Keratinocyte (primary cell): ENCODE measurements at regions not wholly inside any gene's neighbourhood (a gene's known extent, or its start where the extent isn't known, plus 50 kb on each side); places are given as distances from the start of the nearest gene placed in this dataset.

Experiments
- DNase-seq: peaks from one replicate; pipeline ENCODE4 v3.0.0-alpha.2; 2011; ENCODE audit warnings: low read depth, missing footprints, low spot score
- FAIRE-seq: peaks from 2 replicates; lab custom pipeline; 2011; peaks lifted over from hg19 to GRCh38; lab: Jason Lieb, UNC
- H2AFZ ChIP-seq: 2 replicates; pipeline ENCODE4 v1.6.0; 2012; ENCODE audit warnings: low read length, control low read depth, inconsistent platforms; ENCODE audit not compliant: control insufficient read depth
- H3K27ac ChIP-seq: 2 replicates; pipeline ENCODE4 v1.5.1; 2011; ENCODE audit warnings: low read length; ENCODE audit not compliant: control insufficient read depth, insufficient read depth
- H3K27me3 ChIP-seq: 3 replicates; pipeline ENCODE4 v1.6.0; 2011; ENCODE audit warnings: low read length; ENCODE audit not compliant: control insufficient read depth, insufficient read depth; ENCODE audit errors: extremely low read depth
- H3K36me3 ChIP-seq, 2 experiments: 2 replicates in 1 of 2; 3 replicates in 1 of 2; pipeline ENCODE4 v1.5.1; 2011; ENCODE audit warnings: low read length in 2 of 2, mild to moderate bottlenecking in 1 of 2; ENCODE audit not compliant: control insufficient read depth in 2 of 2, insufficient read depth in 2 of 2; ENCODE audit errors: extremely low read depth in 1 of 2
- H3K4me1 ChIP-seq: 3 replicates; pipeline ENCODE4 v1.5.1; 2011; ENCODE audit warnings: low read length; ENCODE audit not compliant: control insufficient read depth, insufficient read depth; ENCODE audit errors: extremely low read depth
- H3K4me2 ChIP-seq: 3 replicates; pipeline ENCODE4 v1.6.0; 2011; ENCODE audit warnings: low read depth, low read length; ENCODE audit not compliant: control insufficient read depth, insufficient read depth; ENCODE audit errors: extremely low read depth
- H3K4me3 ChIP-seq, 3 experiments: fragments of 200-600 bp in 1 of 3; sonication (generic) in 1 of 3; 2 replicates in 2 of 3; 3 replicates in 1 of 3; pipeline ENCODE4 v1.5.1; 2011 to 2016; ENCODE audit warnings: low read length in 3 of 3, mild to moderate bottlenecking in 3 of 3, control low read depth in 2 of 3, inconsistent platforms in 1 of 3, low read depth in 1 of 3, mixed read lengths in 1 of 3, mixed run types in 1 of 3, moderate library complexity in 1 of 3; ENCODE audit not compliant: control insufficient read depth in 2 of 3, insufficient read depth in 2 of 3; ENCODE audit errors: extremely low read depth in 1 of 3
- H3K79me2 ChIP-seq: 2 replicates; pipeline ENCODE4 v1.6.0; 2012; ENCODE audit warnings: low read length; ENCODE audit not compliant: control insufficient read depth, insufficient read depth
- H3K9ac ChIP-seq: 3 replicates; pipeline ENCODE4 v1.6.0; 2011; ENCODE audit warnings: low read length; ENCODE audit not compliant: control insufficient read depth, insufficient read depth; ENCODE audit errors: extremely low read depth
- H3K9me1 ChIP-seq: 3 replicates; pipeline ENCODE4 v1.6.0; 2011; ENCODE audit warnings: low read length; ENCODE audit not compliant: control insufficient read depth, insufficient read depth; ENCODE audit errors: extremely low read depth
- H3K9me3 ChIP-seq: 2 replicates; pipeline ENCODE4 v1.5.1; 2012; ENCODE audit warnings: low read depth, low read length; ENCODE audit not compliant: control insufficient read depth
- H4K20me1 ChIP-seq: 3 replicates; pipeline ENCODE4 v1.6.0; 2011; ENCODE audit warnings: low read length; ENCODE audit not compliant: control insufficient read depth, insufficient read depth; ENCODE audit errors: extremely low read depth
- EZH2 ChIP-seq: IDR thresholded peaks from one replicate; pipeline ENCODE4 v1.6.1; 2012; ENCODE audit warnings: inconsistent platforms, mild to moderate bottlenecking, low read length, moderate library complexity
- dilution Hi-C: fragments of 300-500 bp; cut with MboI; formaldehyde crosslinking; loops from one replicate; pipeline ENCODE4 v1.7.0; 2020; ENCODE audit warnings: low sequenced_read_pairs; ENCODE audit not compliant: extremely low pct_ligation_motif_present
- TF ChIP-seq, protein P1 (sequence below), 3 experiments: IDR thresholded peaks in 1 of 3; conservative IDR thresholded peaks in 1 of 3; optimal IDR thresholded peaks in 1 of 3; 2 replicates in 2 of 3; 3 replicates in 1 of 3; pipeline versions ENCODE3 to v1.5.1; 2011; ENCODE audit warnings: low read length in 3 of 3, mild to moderate bottlenecking in 3 of 3, moderate library complexity in 2 of 3, control low read depth in 1 of 3, inconsistent platforms in 1 of 3; ENCODE audit not compliant: insufficient read depth in 2 of 3; ENCODE audit errors: extremely low read depth in 1 of 3

DNA sequence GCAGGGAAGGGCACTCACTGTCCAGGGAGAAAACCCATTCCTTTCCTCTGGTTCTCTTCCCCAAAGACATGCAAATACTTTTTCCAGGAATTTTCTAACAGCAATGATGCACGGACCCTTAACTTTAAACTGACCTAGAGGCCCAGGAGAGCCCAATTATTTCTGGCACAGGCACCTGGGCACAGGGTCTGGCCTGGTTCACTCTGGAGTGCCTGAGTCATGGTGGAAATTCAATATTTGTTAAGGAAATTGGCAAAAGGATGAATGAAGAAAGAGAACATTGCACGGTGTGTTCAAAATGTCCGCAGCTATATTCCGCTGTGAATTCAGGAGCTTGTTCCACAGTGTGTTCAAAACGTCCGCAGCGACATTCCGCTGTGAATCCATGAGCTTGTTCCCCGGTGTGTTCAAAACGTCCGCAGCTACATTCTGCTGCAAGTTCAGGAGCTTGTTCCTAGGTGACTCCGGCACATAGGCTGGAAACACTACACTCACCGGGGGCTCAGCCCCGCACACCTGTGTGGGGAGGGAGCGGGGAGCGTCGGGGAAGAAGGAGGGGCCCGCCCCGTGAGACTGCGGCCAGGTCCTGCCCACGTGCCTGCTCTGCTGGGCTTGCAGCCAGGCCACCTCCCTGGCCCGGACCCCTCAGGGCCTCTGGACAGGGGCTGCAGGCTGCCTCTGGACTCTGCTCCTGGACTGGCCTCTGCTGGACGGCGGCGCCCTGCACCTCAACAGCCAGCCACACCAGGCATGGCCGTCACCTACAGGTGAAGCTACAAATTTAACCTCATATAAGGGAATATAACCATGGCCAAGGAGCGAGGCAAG lies 72.0 kb upstream of the FAM20C start:
- H3K9ac ChIP-seq = no peak overlapping the region
- H3K4me2 ChIP-seq = no peak overlapping the region
- H2AFZ ChIP-seq = no peak overlapping the region
- H3K27me3 ChIP-seq = peaks cover 43% of the 10 kb centered on the region
- dilution Hi-C loops = no loop called here
- no peaks in the 10 kb centered on the region for H3K9me1 ChIP-seq
- FAIRE-seq = no peak
- no peaks in the 10 kb centered on the region for H3K79me2 ChIP-seq
- no peaks in the 10 kb centered on the region for H3K36me3 ChIP-seq
- no peak for DNase-seq
- H4K20me1 ChIP-seq = no peaks in the 10 kb centered on the region
- H3K9me3 ChIP-seq = no peaks in the 10 kb centered on the region
- H3K4me3 ChIP-seq = no peak overlapping the region
- TF ChIP-seq, protein P1, sequence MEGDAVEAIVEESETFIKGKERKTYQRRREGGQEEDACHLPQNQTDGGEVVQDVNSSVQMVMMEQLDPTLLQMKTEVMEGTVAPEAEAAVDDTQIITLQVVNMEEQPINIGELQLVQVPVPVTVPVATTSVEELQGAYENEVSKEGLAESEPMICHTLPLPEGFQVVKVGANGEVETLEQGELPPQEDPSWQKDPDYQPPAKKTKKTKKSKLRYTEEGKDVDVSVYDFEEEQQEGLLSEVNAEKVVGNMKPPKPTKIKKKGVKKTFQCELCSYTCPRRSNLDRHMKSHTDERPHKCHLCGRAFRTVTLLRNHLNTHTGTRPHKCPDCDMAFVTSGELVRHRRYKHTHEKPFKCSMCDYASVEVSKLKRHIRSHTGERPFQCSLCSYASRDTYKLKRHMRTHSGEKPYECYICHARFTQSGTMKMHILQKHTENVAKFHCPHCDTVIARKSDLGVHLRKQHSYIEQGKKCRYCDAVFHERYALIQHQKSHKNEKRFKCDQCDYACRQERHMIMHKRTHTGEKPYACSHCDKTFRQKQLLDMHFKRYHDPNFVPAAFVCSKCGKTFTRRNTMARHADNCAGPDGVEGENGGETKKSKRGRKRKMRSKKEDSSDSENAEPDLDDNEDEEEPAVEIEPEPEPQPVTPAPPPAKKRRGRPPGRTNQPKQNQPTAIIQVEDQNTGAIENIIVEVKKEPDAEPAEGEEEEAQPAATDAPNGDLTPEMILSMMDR (optimal IDR thresholded peaks at IDR 0.05 in 1 of 3, IDR thresholded peaks at IDR 0.05 in 1 of 3, conservative IDR thresholded peaks at IDR 0.05 in 1 of 3; ENCODE audit: extremely low read depth in 1 of 3, insufficient read depth in 2 of 3, low read length in 3 of 3) = no peak
- TF ChIP-seq EZH2 = peak; percentile 5
- no peaks in the 10 kb centered on the region for H3K4me1 ChIP-seq
- H3K27ac ChIP-seq = no peak overlapping the region

- no peaks in the 10 kb centered on the region for H3K9me1 ChIP-seq
- no peaks in the 10 kb centered on the region for H3K79me2 ChIP-seq
- no peaks in the 10 kb centered on the region for H4K20me1 ChIP-seq
- no peak overlapping the region for H3K9ac ChIP-seq
- no peak overlapping the region for H3K4me3 ChIP-seq
- H3K36me3 ChIP-seq = no peaks in the 10 kb centered on the region
- dilution Hi-C loops = no loop called here
- H3K27me3 ChIP-seq = peaks cover 43% of the 10 kb centered on the region
- no peak overlapping the region for H3K27ac ChIP-seq
- H2AFZ ChIP-seq = no peak overlapping the region
- no peak overlapping the region for H3K4me2 ChIP-seq
- no peak for DNase-seq
- FAIRE-seq = no peak
- no peaks in the 10 kb centered on the region for H3K4me1 ChIP-seq
- no peaks in the 10 kb centered on the region for H3K9me3 ChIP-seq
- no peak for TF ChIP-seq EZH2
- TF ChIP-seq, protein P1 (optimal IDR thresholded peaks at IDR 0.05 in 1 of 3, IDR thresholded peaks at IDR 0.05 in 1 of 3, conservative IDR thresholded peaks at IDR 0.05 in 1 of 3; ENCODE audit: extremely low read depth in 1 of 3, insufficient read depth in 2 of 3, low read length in 3 of 3) = no peak
Measured at GRCh38 chr7:121002-121785, 71.2 kb upstream of the FAM20C start.
